ENCODE measurements at regions not wholly inside any gene's neighbourhood (a gene's known extent, or its start where the extent isn't known, plus 50 kb on each side); places are given as distances from the start of the nearest gene placed in this dataset.

DNA sequence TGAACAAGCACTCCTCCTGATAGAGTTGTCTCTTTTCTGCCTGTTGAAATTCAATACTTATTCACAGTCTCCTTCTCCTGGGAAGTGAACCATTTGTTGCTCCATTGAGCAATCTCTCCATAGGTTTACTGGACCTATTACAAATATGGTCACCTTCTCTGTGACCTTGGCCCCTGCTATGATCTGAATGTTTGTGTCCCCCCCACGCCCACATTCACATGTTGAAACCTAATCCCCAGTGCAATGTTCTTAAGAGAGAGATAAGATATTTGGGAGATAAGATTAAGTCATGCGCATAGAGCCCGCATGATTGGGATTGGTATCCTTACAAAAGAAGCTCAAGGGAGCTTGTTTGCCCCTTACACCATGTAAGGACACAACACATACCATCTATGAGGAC, 54.1 kb upstream of the GABRE start:
- DNase-seq (ENCODE audit: low read depth, low spot score) (no peak), FAIRE-seq (no peak), ATAC-seq (no peak)
- Histone ChIP-seq H3K4me3 (no peak overlapping the region), H2AFZ (ENCODE audit: control insufficient read depth, low read depth, low read length) (no peak overlapping the region), H3K27ac (ENCODE audit: control insufficient read depth, insufficient read depth) (no peak overlapping the region), H4K20me1 (ENCODE audit: control insufficient read depth, insufficient read depth) (no peaks in the 10 kb centered on the region; the same call in 1 of the 2 replicates), H3K36me3 (ENCODE audit: control insufficient read depth in 2 of 2, insufficient read depth in 2 of 2, low read length in 1 of 2) (no peaks in the 10 kb centered on the region), H3K79me2 (ENCODE audit: control insufficient read depth, insufficient read depth, low read length) (no peaks in the 10 kb centered on the region), H3K4me1 (ENCODE audit: control insufficient read depth, insufficient read depth, low read length) (no peaks in the 10 kb centered on the region), H3K27me3 (replicated peaks in 1 of 2; ENCODE audit: control insufficient read depth in 2 of 2, insufficient read depth in 2 of 2, low read length in 1 of 2) (no peaks in the 10 kb centered on the region), H3K9me3 (replicated peaks; ENCODE audit: control insufficient read depth, insufficient read depth, low read length) (no peaks in the 10 kb centered on the region), H3K4me2 (ENCODE audit: control insufficient read depth, insufficient read depth) (no peak overlapping the region), H3K9ac (ENCODE audit: control insufficient read depth, insufficient read depth, low read length) (no peak overlapping the region)
- ChIA-PET POLR2A (no interaction called here), CTCF (no interaction called here), RAD21 (ENCODE audit: unreplicated experiment) (no interaction called here), SMC1A (ENCODE audit: uncharacterized antibody, unreplicated experiment) (no interaction called here)
- no peak for TF ChIP-seq ASH2L (IDR thresholded peaks at IDR 0.05; ENCODE audit: borderline replicate concordance, low read depth)
- no peak for TF ChIP-seq CREB1 (IDR thresholded peaks at IDR 0.05; ENCODE audit: low read depth)
- TF ChIP-seq CBX3 (IDR thresholded peaks at IDR 0.05; ENCODE audit: borderline replicate concordance, low read depth) = no peak
- no TSS peak for BruUV-seq (replicated peaks)
- in situ Hi-C loops (cut with MboI) (no loop called here), intact Hi-C loops (cut with micrococcal nuclease; ENCODE audit: unreplicated experiment) (no loop called here)
- 58% methylated on average over 3 of the region's 3 CpGs for WGBS (ENCODE audit: insufficient coverage, insufficient replicate concordance, low lambda C conversion rate, missing lambda C conversion rate)

DNA sequence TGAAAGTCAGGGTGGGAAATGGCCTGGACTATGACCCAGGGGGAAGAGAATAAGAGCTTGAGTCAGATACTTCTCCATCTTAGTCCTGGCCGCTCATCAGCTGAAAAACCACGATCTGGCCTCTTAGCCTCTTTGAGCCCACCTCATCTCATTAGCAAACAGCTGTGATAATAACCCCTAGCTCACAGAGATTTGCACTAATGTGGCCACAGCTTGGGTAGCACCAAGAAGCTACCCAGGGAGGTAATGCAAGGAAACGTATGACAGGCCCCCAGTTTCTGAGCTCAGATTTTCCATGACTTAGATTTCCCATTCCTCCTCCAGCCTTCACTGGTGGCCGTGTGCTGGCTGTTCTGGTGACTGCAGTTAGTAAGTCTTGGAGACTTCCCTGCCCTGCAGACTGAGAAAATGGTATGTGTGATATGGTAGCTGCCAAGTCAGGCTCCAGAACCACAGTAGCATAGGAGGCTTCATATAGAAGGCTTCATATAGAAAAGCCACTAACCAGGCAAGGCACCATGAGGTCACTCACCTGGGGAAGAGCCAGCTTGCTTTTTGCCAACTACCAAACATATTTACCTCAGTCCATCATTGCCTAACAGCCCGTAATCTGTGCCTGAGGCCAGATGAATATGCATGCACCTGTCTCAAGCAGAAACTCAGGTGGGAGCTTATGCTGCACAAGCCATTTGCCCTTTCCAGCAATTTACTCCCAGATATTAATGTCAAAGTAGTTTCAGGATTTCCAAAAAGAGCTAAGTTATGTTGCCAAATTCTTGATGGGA, 51.4 kb upstream of the GABRE start:
- WGBS (ENCODE audit: insufficient coverage, insufficient replicate concordance, low lambda C conversion rate, missing lambda C conversion rate) = 7% methylated on average over 5 of the region's 5 CpGs
- ChIA-PET CTCF (interaction anchor here (1.6 kb wide), 1 partner anchor 10 kb away, joined by 3 read pairs; no protein-coding TSS in a partner anchor), RAD21 (ENCODE audit: unreplicated experiment) (no interaction called here), SMC1A (ENCODE audit: uncharacterized antibody, unreplicated experiment) (no interaction called here), POLR2A (no interaction called here)
- no peak for FAIRE-seq
- H3K79me2 ChIP-seq (ENCODE audit: control insufficient read depth, insufficient read depth, low read length) = no peaks in the 10 kb centered on the region
- no peaks in the 10 kb centered on the region; the same call in 1 of the 2 replicates for H4K20me1 ChIP-seq (ENCODE audit: control insufficient read depth, insufficient read depth)
- intact Hi-C loops (cut with micrococcal nuclease; ENCODE audit: unreplicated experiment) (no loop called here), in situ Hi-C loops (cut with MboI) (no loop called here)
- H3K27ac ChIP-seq (ENCODE audit: control insufficient read depth, insufficient read depth) = no peak overlapping the region
- no peaks in the 10 kb centered on the region for H3K27me3 ChIP-seq (replicated peaks in 1 of 2; ENCODE audit: control insufficient read depth in 2 of 2, insufficient read depth in 2 of 2, low read length in 1 of 2)
- no TSS peak for BruUV-seq (replicated peaks)
- ATAC-seq = no peak
- no peak overlapping the region for H3K9ac ChIP-seq (ENCODE audit: control insufficient read depth, insufficient read depth, low read length)
- H3K9me3 ChIP-seq (replicated peaks; ENCODE audit: control insufficient read depth, insufficient read depth, low read length) = no peaks in the 10 kb centered on the region
- DNase-seq (ENCODE audit: low read depth, low spot score) = no peak
- H3K4me2 ChIP-seq (ENCODE audit: control insufficient read depth, insufficient read depth) = no peak overlapping the region
- no peaks in the 10 kb centered on the region for H3K4me1 ChIP-seq (ENCODE audit: control insufficient read depth, insufficient read depth, low read length)
- no peak overlapping the region for H2AFZ ChIP-seq (ENCODE audit: control insufficient read depth, low read depth, low read length)
- no peaks in the 10 kb centered on the region for H3K36me3 ChIP-seq (ENCODE audit: control insufficient read depth in 2 of 2, insufficient read depth in 2 of 2, low read length in 1 of 2)
- H3K4me3 ChIP-seq = no peak overlapping the region
- no peak for TF ChIP-seq RB1 (IDR thresholded peaks at IDR 0.05; ENCODE audit: borderline replicate concordance)
- TF ChIP-seq, protein P1, sequence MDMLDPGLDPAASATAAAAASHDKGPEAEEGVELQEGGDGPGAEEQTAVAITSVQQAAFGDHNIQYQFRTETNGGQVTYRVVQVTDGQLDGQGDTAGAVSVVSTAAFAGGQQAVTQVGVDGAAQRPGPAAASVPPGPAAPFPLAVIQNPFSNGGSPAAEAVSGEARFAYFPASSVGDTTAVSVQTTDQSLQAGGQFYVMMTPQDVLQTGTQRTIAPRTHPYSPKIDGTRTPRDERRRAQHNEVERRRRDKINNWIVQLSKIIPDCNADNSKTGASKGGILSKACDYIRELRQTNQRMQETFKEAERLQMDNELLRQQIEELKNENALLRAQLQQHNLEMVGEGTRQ (IDR thresholded peaks at IDR 0.05; ENCODE audit: borderline replicate concordance, low read depth, low read length) = no peak
- no peak for TF ChIP-seq KLF5 (IDR thresholded peaks at IDR 0.05; ENCODE audit: partially characterized antibody)
- no peak for TF ChIP-seq ZNF622 (IDR thresholded peaks at IDR 0.05)
- no peak for TF ChIP-seq BRCA1 (IDR thresholded peaks at IDR 0.05; ENCODE audit: low read depth, low read length)
- TF ChIP-seq CBX5 (IDR thresholded peaks at IDR 0.05; ENCODE audit: low read depth) = no peak
- no peak for TF ChIP-seq EED (IDR thresholded peaks at IDR 0.05; ENCODE audit: low read depth)
- TF ChIP-seq SREBF1 (IDR thresholded peaks at IDR 0.05; ENCODE audit: low read length) = no peak
- TF ChIP-seq, protein P2, sequence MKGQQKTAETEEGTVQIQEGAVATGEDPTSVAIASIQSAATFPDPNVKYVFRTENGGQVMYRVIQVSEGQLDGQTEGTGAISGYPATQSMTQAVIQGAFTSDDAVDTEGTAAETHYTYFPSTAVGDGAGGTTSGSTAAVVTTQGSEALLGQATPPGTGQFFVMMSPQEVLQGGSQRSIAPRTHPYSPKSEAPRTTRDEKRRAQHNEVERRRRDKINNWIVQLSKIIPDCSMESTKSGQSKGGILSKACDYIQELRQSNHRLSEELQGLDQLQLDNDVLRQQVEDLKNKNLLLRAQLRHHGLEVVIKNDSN (IDR thresholded peaks at IDR 0.05; ENCODE audit: borderline replicate concordance, extremely low read length, insufficient read depth, low read depth, low read length) = no peak
- no peak for TF ChIP-seq IRF3 (IDR thresholded peaks at IDR 0.05)
- no peak for TF ChIP-seq NR2C1 (IDR thresholded peaks at IDR 0.05)
- TF ChIP-seq ATF7 (IDR thresholded peaks at IDR 0.05; ENCODE audit: low read depth) = no peak
- TF ChIP-seq NFXL1 (IDR thresholded peaks at IDR 0.05; ENCODE audit: borderline replicate concordance) = no peak
- no peak for TF ChIP-seq SIX5 (IDR thresholded peaks at IDR 0.05; ENCODE audit: low read depth, low read length, severe bottlenecking)

All from GM12878 (cell line).